ENCODE measurements at regions not wholly inside any gene's neighbourhood (a gene's known extent, or its start where the extent isn't known, plus 50 kb on each side); places are given as distances from the start of the nearest gene placed in this dataset.

DNA sequence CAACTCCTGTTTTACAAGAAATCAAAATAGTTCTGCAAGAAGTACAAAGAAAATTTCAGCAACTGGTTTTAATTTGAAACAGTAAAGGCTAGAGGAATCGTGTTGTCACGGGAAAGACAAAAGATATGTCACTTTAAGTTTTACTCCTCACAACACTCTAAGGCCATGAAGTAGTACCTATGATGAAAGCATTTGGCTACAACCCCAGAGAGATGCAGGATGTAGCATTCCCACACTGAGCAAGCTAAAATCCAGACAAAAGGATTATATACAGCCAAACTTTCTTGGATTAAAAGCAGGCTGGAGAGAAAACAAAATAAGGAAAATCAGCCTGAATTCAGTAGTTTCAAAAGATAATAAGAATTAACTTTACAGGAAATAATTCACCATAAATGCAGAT, 245.5 kb upstream of the STEAP1 start:
- TF ChIP-seq CTCF (IDR thresholded peaks at IDR 0.05; ENCODE audit: insufficient read depth, low read length) (no peak), SPI1 (IDR thresholded peaks at IDR 0.05; ENCODE audit: borderline replicate concordance, low read depth) (no peak), GABPA (IDR thresholded peaks at IDR 0.05; ENCODE audit: low read depth) (no peak)
